H1 (cell line): ENCODE measurements at regions not wholly inside any gene's neighbourhood (a gene's known extent, or its start where the extent isn't known, plus 50 kb on each side); places are given as distances from the start of the nearest gene placed in this dataset.

Experiments
- CREB1 ChIP-seq: IDR thresholded peaks from 2 replicates; pipeline ENCODE4 v1.6.1; 2012; ENCODE audit warnings: inconsistent platforms
- CTCF ChIP-seq, 3 experiments: IDR thresholded peaks; 1 replicate in 2 of 3; 2 replicates in 1 of 3; pipeline versions ENCODE4 v1.5.1 to v1.6.1; 2011; ENCODE audit warnings: low read length in 3 of 3, mild to moderate bottlenecking in 3 of 3, inconsistent platforms in 2 of 3, low read depth in 1 of 3, moderate library complexity in 1 of 3; ENCODE audit not compliant: insufficient read depth in 1 of 3; ENCODE audit errors: control extremely low read depth in 1 of 3
- POLR2AphosphoS5 ChIP-seq: IDR thresholded peaks from 2 replicates; pipeline ENCODE4 v1.6.1; 2011; ENCODE audit warnings: low read depth, low read length
- SRF ChIP-seq: IDR thresholded peaks from 2 replicates; pipeline ENCODE4 v1.6.1; 2011; ENCODE audit warnings: mild to moderate bottlenecking, low read depth, low read length, moderate library complexity
- ZNF274 ChIP-seq: IDR thresholded peaks from 2 replicates; pipeline ENCODE4 v1.7.0; 2012; ENCODE audit warnings: low read length, borderline replicate concordance; ENCODE audit errors: extremely low read depth

GRCh38 chr13:37968555-37968954 is 99.0 kb upstream of the TRPC4 start:
- TF ChIP-seq CTCF (IDR thresholded peaks at IDR 0.05; ENCODE audit: control extremely low read depth in 1 of 3, insufficient read depth in 1 of 3, low read depth in 1 of 3, low read length in 3 of 3) (no peak), ZNF274 (no peak), SRF (no peak), POLR2AphosphoS5 (no peak), CREB1 (no peak)
